HG03565 (cell line): ENCODE measurements at regions not wholly inside any gene's neighbourhood (a gene's known extent, or its start where the extent isn't known, plus 50 kb on each side); places are given as distances from the start of the nearest gene placed in this dataset.

Experiments used
- ATAC-seq: cut with Tn5 transposase; IDR thresholded peaks from one replicate; pipeline ENCODE4 v1.9.1; 2021; ENCODE audit warnings: mild to moderate bottlenecking, moderate library complexity; ENCODE audit not compliant: unreplicated experiment

DNA sequence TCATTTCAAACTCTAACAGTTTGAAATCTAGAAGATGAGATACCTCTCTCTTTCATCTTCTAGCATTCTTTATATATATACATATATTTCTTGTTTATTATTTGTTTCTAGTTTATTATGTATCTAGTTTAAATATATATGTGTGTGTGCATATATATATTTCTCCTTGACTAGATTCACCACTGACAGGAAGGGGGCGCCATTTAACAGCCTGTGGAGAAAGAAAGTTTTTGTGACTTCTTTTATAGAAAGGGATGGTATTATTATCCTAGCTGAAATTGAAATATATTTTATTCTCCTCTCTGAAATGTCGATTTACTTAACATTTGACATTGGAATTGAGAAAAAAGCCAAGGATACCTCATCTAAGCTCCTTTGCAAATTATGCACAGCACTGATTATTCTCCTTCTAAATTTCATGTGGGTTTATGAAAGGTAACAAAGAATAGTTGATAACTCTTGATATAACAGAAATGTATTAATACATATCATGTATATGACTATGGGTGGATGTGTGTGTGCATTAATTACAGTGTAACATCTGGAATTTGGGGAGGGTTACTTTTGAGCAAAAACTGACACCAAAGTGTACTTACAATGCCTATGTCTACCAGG, 160.7 kb upstream of the NT5C1B start:
- ATAC-seq, result no peak

GRCh38 chr2:18745431-18746272, 156.3 kb upstream of the NT5C1B start:
- no peak for ATAC-seq

- ATAC-seq, result no peak
These were observed 152.7 kb upstream of the NT5C1B start for GRCh38 chr2:18741895-18742732.

- no peak for ATAC-seq
These were observed 151.8 kb upstream of the NT5C1B start for GRCh38 chr2:18741191-18741590.

DNA sequence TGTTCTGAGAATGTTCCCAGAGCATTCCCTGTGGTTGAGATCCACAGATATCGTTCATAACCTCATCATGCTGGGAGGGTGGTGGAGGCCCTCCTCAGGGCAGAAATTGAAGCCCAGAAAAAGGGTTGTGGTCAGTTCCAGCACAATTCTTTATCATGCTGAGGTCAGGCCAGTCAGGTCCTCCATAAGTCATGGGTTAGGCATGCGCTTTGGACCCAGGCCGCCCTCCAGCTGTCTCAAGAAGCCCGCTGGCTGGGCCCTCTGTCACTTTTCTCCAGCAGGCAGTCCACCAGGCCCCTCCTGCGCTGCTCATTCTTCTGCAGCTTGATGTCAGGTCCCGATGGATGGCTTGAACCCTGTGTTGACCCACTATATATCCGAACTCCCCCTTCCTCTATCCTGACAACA, 151.1 kb upstream of the NT5C1B start:
- no peak for ATAC-seq

- no peak for ATAC-seq
These were observed 142.3 kb upstream of the NT5C1B start for GRCh38 chr2:18731666-18732065.

- ATAC-seq, result no peak
These were observed 135.2 kb upstream of the NT5C1B start for GRCh38 chr2:18724371-18725145.

DNA sequence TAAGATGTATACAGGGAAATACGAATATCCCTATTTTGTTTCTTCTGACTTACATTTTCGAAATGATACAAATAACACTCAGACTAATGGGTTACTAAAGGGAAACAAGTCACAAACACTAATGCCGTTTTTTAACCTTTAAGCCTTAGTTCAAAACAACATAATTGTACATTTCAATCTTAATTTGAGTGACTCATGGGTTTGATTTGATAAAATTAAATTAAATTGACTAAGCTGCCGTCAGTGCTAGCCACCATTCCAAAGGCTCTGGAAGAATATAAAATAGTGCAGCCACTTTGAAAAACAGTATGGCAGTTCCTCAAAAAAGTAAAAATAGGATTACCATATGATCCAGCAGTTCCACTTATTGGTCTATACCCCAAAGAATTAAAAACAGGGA, 133.8 kb upstream of the NT5C1B start:
- no peak for ATAC-seq

DNA sequence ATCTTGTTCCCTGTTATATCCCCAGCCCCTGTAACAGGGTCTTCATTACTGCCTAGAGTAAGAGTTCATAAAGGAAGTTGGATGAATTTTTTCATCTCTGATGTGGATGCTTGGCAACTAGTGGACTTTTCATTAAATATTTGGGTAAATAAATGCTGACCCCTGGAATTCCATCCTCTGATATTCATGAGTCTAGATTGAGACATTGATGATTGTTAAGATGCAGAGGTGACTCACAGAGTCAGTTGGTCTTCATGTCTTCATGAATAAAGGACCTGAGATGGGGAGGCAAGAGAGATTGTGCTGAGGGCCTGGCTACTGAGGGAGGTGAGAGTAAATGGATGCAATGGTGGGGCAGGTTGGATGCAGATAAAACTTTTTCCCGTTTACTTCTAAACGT, 132.7 kb upstream of the NT5C1B start:
- ATAC-seq, result no peak

- no peak for ATAC-seq
These were observed 131.9 kb upstream of the NT5C1B start for GRCh38 chr2:18721038-18721922.

DNA sequence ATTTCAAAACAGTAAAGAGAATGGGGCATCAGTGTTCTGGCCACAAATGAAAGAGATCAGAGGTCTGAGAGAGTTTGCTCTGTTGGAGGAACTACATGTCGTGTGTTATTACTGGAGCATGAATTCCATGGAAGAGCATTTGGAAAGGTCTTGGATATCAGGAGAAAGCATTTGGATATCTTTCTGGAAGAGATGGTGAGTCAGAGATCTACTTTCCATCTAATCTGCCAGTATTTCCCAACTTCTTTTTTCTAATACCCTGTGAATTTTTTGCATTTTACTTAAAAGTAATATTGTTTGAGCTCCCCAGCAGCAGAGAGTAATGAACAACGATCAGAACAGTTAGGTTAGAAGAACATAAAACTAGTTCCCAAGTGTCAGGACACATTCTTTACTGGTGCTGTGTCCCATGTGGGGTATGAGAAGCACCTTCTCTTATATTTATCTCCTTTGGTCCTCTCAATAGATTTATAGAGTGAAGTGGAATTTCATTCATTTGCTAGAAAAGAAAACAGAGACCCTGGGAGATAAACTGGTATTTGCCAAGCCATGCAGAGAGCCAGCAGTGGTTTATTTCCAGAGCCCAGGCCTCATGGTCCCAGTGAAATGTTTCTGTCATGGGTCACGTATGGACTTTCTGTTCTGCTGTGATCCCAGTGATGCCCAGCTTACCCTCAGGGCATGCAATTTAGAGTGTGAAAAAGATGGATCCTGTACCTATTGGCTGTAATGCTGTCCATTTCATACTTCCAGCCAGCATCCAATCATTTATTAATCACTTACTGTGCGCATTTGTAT, 130.8 kb upstream of the NT5C1B start:
- no peak for ATAC-seq

DNA sequence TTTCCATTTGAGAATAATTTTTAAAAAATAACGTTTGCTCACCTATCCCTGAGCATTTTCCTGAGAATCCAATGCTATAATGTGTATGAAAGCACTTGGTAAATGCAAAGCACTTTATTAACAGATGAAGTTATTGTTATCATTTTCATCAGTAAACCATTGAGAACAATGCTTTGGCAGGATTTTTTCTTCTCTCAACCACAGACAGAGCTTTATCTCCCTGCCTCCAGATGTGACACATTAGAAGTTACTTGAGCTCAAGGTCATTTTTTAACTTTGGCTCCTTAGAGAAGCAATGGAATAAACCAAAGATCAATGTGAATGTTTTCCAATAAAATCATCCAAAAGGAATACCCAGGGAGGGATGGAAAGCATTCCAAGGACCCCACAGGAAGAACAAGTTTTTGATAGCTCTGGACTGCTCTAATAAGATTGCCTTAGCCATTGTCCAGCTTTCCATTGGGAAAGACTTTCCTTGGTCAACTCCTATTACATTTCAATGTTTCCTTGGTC, 118.9 kb upstream of the NT5C1B start:
- no peak for ATAC-seq

- ATAC-seq, result no peak
These were observed 116.6 kb upstream of the NT5C1B start for GRCh38 chr2:18706001-18706400.

- no peak for ATAC-seq
These were observed 114.9 kb upstream of the NT5C1B start for GRCh38 chr2:18704276-18704675.

GRCh38 chr2:18703555-18703954, 114.2 kb upstream of the NT5C1B start:
- no peak for ATAC-seq

DNA sequence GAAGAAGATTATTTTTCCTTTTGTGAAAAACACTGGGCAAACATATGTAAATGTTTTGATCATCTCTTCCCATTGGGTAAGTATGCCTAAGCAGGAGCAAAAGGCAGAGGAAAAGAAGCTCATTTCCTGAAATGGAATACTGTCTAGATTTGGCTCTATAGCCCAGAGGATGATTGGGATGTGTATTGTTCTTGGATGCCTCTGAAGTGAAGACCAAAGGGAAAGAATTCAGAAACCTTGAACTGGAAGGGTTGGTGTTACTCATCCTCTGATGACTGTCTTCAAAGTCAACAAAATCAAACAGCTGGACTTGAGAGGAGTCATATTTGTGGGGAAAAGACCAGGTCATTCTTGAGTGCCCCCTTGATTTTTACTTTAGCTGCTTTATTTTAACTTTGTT, 112.6 kb upstream of the NT5C1B start:
- no peak for ATAC-seq

- ATAC-seq, result no peak
These were observed 112.2 kb upstream of the NT5C1B start for GRCh38 chr2:18701546-18701945.

- no peak for ATAC-seq
These were observed 101.0 kb upstream of the NT5C1B start for GRCh38 chr2:18690342-18690741.
